ENCODE measurements at regions not wholly inside any gene's neighbourhood (a gene's known extent, or its start where the extent isn't known, plus 50 kb on each side); places are given as distances from the start of the nearest gene placed in this dataset.

DNA sequence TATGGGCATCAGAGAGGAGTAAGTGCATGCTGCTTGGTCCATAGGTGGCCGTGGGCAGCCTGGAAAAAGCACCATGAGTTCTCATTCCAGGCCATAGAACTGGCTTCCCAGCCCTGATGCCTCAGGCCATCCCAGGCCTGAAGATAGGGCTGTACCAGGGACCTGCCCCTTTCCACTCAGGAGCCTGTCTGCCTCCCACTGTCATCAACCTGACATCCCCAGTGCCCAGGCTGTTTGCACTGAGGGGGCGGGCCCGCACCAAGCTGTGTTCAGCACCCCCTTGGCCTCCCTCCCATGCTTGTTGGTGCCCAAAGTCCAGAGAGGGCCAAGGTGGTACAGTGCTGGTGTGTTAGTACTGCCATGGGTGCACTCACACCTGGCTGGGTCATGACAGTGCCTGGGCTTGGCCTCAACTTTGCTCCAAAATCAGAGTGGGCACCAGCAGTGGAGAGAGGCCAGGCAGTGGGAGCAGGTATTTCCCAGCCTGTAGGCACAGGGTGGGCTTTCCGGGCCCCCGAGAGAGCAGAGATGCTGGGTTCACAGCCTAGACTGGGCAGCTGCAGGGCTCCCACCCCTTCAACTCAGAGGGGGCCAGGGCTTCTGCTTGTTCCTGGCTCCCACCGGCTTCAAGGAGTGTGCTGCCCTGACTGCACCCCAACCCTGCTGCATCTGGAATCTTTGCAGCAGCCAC is 556.1 kb downstream of the SI start:
- Histone ChIP-seq H3K36me3 (no peaks in the 10 kb centered on the region), H3K4me3 (no peak overlapping the region), H3K27me3 (no peaks in the 10 kb centered on the region), H3K4me1 (ENCODE audit: low read depth) (no peaks in the 10 kb centered on the region), H3K27ac (no peak overlapping the region), H3K9me3 (ENCODE audit: low read depth) (no peaks in the 10 kb centered on the region)
- TF ChIP-seq, protein P1, sequence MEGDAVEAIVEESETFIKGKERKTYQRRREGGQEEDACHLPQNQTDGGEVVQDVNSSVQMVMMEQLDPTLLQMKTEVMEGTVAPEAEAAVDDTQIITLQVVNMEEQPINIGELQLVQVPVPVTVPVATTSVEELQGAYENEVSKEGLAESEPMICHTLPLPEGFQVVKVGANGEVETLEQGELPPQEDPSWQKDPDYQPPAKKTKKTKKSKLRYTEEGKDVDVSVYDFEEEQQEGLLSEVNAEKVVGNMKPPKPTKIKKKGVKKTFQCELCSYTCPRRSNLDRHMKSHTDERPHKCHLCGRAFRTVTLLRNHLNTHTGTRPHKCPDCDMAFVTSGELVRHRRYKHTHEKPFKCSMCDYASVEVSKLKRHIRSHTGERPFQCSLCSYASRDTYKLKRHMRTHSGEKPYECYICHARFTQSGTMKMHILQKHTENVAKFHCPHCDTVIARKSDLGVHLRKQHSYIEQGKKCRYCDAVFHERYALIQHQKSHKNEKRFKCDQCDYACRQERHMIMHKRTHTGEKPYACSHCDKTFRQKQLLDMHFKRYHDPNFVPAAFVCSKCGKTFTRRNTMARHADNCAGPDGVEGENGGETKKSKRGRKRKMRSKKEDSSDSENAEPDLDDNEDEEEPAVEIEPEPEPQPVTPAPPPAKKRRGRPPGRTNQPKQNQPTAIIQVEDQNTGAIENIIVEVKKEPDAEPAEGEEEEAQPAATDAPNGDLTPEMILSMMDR (IDR thresholded peaks at IDR 0.05; ENCODE audit: low read depth, low read length) = no peak
- no peak for DNase-seq (ENCODE audit: low read depth in 1 of 2, low spot score in 1 of 2)

DNA sequence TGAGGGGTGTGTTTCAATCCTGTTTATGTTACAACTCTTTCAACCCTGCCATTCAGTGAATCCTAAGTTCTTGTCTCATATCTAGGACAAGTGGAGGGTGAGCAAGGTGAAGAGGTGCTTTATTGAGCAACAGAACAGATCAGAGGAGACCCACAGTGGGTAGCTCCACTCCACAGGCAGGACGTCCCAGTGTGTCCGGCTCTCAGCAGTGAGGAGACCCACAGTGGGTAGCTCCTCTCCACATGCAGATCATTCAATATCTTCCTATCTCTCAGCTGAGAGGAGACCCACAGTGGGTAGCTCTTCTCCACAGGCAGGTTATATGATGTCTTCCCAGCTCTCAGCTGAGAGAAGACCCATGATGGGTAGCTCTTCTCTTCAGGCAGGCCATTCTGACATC is 556.7 kb downstream of the SI start:
- Histone ChIP-seq H3K4me1 (ENCODE audit: low read depth) (no peaks in the 10 kb centered on the region), H3K4me3 (no peak overlapping the region), H3K36me3 (no peaks in the 10 kb centered on the region), H3K27me3 (no peaks in the 10 kb centered on the region), H3K27ac (no peak overlapping the region), H3K9me3 (ENCODE audit: low read depth) (no peaks in the 10 kb centered on the region)
- TF ChIP-seq, protein P1 (IDR thresholded peaks at IDR 0.05; ENCODE audit: low read depth, low read length) = no peak
- DNase-seq (ENCODE audit: low read depth in 1 of 2, low spot score in 1 of 2) = no peak

DNA sequence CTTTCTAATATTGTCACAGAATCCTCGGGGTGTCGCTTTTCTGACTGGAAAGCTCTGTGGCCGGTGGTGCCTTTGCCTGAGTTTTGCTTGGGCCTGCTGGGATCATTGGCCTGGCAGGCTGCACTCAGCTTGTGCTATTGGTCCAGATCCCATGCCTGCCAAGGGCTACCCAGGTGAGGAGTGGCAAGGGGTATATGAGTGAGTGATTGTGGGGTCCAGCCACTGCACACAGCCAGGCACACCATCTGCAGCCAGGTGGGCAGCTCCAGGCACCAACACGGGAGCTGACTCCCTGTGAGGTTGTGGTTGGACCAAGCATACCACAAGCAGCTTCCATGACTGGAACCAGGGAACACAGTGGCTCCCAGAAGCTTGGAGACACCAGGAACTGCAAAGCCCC is 557.2 kb downstream of the SI start:
- no peak for DNase-seq (ENCODE audit: low read depth in 1 of 2, low spot score in 1 of 2)
- TF ChIP-seq, protein P1 (IDR thresholded peaks at IDR 0.05; ENCODE audit: low read depth, low read length) = no peak
- Histone ChIP-seq H3K27me3 (no peaks in the 10 kb centered on the region), H3K36me3 (no peaks in the 10 kb centered on the region), H3K27ac (no peak overlapping the region), H3K4me3 (no peak overlapping the region), H3K9me3 (ENCODE audit: low read depth) (no peaks in the 10 kb centered on the region), H3K4me1 (ENCODE audit: low read depth) (no peaks in the 10 kb centered on the region)

DNA sequence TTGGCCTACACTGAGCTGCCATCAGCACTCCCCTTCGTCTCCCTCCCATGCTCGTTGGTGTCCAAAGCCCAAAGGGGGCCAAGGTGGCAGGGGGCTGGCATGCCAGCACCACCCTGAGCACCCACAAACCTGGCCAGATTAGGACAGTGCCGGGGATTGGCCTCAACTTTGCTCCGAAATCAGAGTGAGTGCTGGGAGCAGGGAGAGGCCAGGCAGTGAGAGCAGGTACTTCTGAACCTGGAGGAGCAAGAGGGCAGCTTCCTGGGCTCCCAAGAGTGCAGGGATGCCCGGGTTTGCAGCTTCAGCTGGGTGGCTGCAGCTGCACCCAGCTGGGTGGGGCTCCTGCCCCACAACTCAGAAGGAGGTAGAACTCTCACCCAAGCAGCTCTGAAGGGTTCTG is 563.0 kb downstream of the SI start:
- Histone ChIP-seq H3K9me3 (ENCODE audit: low read depth) (no peaks in the 10 kb centered on the region), H3K4me1 (ENCODE audit: low read depth) (no peaks in the 10 kb centered on the region), H3K4me3 (no peak overlapping the region), H3K27me3 (no peaks in the 10 kb centered on the region), H3K36me3 (no peaks in the 10 kb centered on the region), H3K27ac (no peak overlapping the region)
- TF ChIP-seq, protein P1 (IDR thresholded peaks at IDR 0.05; ENCODE audit: low read depth, low read length) = no peak
- no peak for DNase-seq (ENCODE audit: low read depth in 1 of 2, low spot score in 1 of 2)

DNA sequence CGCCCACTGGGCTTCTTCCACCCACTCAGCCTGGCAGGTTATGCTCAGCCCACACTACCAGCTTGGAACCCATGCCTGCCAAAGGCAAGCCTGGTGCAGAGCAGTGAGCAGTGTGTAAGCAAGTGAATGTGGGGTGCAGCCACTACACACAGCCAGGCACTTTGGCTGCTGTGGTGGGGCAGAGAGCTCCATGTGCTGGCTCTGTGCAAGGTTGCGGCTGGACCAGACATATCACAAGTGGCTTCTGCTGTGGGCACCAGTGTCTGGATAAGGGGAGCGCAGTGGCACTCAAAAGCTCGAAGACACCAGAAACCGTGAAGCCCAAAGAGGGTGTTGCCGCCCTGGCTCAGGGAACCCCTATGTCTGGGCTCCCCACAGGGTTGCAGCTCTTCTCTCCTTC is 563.7 kb downstream of the SI start:
- H3K4me3 ChIP-seq = no peak overlapping the region
- H3K9me3 ChIP-seq (ENCODE audit: low read depth) = no peaks in the 10 kb centered on the region
- H3K27me3 ChIP-seq = no peaks in the 10 kb centered on the region
- no peak for DNase-seq (ENCODE audit: low read depth in 1 of 2, low spot score in 1 of 2)
- TF ChIP-seq, protein P1 (IDR thresholded peaks at IDR 0.05; ENCODE audit: low read depth, low read length) = no peak
- no peak overlapping the region for H3K27ac ChIP-seq
- no peaks in the 10 kb centered on the region for H3K4me1 ChIP-seq (ENCODE audit: low read depth)
- H3K36me3 ChIP-seq = no peaks in the 10 kb centered on the region
